Medulla oblongata (tissue), 1 donor: ENCODE measurements at regions not wholly inside any gene's neighbourhood (a gene's known extent, or its start where the extent isn't known, plus 50 kb on each side); places are given as distances from the start of the nearest gene placed in this dataset.
"Not testable (repeated sequence)": the region's sequence is repeated elsewhere in the genome, so short reads cannot be mapped to it uniquely, and the experiment has no call there.

Experiments
- DNase-seq: peaks from one replicate; pipeline ENCODE4 v3.0.0-alpha.2; 2015; ENCODE audit errors: extremely low spot score

DNA sequence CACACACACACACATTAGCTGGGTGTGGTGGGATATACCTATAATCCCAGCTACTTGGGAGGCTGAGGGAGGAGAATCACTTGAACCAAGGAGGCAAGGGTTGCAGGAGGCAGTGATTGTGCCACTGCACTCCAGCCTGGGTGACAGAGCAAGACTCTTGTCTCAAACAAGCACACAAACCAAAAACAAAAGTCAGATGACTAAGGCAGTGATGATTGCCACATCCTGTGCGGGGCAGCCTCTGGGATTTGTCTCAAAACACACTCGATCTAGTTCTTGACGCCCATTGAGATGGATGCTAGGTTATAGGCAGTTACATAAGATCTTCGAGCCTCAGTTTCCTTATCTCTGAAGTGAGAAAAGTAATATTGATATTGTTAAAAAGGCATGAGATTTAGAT lies 57.8 kb upstream of the NBPF8 start:
- DNase-seq: peak; percentile 9

DNA sequence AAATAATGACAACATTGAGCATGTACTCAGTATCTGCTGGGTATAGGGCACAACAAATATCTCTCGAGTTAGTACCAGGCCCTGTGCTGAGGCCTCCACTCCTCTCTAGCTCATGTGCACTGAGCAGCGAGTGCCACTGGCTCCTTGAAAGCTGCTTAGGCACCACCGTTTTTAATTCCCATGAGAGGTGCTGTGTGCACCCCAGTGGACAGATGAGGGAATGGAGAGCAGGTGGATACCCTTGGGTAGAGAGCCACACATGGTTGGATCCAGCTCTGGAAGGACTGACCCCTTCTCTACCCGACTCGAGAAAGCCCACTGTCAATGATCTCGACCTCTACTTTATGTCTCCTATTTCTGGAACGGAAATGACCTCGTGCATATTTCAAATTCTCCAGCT lies 58.7 kb upstream of the NBPF8 start:
- peak; percentile 6 for DNase-seq

DNA sequence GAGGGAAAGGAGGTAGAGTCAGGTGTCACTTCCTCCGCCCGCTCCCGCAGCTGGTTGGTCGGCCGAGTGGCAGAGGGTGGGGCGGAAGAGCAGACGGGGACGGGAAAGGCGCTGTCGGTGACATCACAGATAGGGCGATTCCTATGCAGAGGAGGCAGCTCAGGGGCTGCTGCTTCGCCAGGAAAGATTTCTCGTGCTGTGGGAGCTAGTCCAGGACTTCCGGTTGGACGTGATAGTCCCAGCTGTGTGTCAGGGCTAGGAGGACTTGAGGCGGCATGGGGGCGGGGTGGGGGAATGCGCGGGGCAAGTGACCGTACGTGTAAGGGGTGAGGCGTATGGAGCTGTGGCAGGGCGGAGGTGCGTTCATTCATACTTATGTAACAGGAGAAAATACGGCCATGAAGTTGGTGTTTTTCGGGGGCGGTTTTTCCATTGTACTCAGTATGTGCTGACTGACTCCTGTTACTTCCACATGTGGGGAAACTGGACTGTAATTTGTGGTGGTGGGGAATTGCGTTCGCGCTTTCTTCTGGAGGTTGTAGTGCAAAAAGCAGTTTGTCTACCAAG lies 60.1 kb upstream of the NBPF8 start:
- peak; percentile 78 for DNase-seq

DNA sequence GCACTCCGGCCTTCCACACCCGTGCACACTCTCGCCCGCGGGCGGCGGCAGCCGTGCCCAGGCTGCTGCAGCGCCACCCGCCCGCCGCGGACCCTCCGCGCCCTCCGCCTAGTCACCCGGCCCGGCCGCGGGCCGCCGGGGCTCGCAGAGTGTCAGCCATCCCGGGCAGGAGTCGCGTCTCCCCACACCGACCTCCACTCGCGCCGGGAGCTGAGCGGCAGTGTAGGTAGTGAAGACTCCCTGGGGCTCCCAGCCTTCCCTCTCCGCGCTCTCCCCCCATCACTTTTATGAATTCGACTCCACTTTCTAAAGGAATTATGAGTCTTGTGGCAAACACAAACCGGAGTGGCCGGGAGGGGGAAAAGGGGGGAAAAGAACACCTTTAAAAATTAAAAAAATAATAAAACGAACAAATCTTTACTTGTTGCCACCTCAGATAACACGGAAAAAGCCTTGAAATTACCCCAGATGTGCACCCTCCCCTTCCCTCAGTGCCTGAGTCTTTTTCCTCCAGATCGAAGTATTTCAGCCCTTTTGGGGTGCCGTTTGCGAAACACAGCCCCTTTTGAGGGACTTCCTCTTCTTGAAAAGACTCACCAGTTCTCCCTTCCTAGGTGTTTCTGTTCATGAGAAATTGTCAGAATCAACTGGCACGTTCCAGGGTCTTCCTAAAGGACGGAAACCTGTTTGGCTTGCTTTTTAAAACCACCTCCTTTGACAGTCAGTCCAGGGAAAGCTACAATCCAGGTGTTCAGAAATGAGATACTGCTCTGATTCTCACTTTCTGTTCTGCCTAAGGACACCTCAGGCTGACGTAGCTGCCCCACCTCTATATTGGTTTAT lies 72.4 kb upstream of the NBPF8 start:
- DNase-seq: peak; percentile 2

DNA sequence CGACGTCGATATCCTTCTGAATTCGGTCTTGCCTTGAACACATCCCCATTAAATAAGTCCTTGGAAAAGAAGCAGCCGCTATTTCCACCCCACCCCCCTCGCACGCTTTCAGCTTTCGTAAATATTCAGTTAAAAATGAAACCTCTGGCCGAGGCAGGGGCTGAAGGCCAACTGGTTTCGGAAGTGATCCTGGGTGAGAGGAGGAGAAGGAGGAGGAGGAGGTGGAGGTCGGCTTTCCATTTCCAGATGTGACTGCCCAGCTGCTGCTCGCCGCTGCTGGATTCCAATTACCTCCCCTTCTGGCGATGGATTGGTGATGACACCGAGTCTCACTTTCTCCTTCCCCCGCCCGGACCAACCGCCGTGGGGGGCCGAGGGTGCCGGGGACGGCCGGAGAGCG lies 73.1 kb upstream of the NBPF8 start:
- peak; percentile 13 for DNase-seq

DNA sequence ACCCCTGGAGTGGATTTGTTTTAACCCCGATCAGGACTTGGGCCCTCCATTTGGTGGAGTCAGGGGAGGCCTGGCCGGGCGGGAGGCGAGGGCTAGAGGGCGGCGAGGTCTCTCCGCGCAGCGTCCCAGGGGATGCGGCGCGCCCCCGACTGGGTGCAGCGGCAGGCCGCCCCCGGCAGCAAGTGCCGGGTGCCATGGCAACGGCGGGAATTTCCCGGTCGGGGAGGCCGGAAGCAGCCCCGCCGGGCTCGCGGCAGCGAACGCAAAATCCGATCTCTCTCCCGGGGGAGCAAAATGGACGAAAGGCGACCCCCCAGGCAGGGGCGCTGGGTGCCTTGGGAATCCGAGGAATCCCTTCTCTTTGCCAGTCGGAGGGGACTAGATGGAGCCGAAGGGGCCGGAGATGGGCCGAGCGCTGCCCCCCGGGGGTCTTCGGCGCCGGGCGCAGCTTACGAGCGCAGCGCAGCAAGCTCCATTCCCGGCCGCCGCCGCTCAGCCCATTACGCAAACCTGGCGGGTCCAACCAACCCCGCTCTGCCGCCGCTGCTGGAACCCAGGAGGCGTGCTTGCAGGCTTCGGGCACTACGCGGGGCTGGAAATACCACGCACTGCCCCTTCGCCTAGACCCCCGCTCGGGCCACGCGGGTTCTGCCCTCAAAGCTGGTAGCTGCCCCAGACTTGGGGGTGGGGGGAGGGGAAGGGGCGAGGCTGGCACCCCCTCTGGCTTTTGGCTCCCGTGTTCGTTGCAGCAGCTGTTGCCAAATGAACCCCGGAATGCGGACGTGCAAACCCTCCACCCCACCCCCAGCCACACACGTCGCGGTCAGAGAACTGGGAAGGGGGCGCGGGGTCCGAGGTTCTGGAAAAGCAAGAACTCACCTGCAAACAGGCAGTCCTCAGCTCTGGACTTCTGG lies 73.7 kb upstream of the NBPF8 start:
- not testable (repeated sequence) for DNase-seq

DNA sequence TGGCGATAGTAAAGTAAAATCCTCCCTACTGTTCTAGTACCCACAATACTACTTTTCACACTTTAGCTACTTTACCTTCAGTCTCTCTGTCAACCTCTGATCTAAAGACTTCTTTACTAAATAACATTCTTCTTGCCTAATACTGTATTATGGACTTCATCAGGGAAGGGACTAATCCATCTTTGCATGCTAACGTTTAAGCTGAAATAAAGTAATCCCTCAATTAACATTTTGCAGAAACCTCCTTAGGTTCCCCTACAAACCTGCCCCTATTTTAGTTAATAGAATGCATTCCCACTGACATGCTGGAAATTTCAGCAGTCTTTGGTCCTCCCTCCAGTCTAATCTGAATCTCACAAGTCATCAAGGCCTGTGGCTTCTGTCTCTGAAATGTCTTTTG lies 99.1 kb upstream of the NBPF8 start:
- DNase-seq: not testable (repeated sequence)

DNA sequence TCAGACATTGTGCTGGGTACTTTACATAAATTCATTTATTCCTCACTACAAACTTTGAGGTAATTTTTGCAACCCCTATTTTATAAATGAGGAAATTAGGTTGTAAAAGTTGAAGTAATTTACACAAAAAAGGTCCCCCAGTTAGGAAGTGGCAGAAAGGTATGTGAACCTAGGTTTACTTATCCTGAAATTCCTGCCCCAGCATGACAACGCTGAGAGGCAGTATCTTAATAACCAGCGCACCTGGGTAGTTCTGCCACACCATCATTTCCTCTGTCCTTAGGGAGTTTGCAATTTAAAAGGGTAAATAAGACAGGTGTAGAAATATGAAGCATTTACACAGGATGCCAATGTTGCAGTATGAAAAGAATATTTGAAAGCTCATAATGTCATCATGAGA lies 102.9 kb upstream of the NBPF8 start:
- DNase-seq: not testable (repeated sequence)

DNA sequence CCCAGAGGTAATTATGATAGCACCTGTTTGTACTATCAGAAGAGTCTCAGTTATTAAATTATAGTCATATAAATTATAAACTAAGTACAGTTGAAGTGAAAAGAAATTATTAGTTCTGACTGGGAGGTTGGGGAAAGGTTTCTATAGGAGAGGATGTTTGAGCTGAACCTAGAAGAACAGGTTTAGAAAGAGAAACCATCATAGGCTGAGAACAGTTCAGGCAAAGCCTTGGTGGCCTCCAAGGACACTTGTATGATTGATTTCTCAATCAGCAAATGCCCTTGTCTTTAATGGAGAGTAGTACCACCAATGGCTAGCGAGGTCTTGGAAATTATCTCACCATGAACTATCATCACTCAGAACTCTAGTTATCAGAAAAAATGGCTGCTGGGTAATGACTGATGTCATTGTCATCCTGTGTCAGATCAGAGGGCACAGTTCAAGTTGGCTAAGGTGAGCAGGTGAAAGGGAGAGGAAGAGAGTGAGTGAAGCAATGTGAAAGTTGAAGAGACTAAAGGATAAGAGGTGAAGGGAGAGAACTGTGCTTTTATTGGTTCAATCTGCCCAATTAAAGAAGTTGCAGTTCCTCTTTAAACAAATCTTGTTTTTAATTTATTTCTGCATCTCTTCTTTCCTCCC lies 105.8 kb upstream of the NBPF8 start:
- DNase-seq: not testable (repeated sequence)

DNA sequence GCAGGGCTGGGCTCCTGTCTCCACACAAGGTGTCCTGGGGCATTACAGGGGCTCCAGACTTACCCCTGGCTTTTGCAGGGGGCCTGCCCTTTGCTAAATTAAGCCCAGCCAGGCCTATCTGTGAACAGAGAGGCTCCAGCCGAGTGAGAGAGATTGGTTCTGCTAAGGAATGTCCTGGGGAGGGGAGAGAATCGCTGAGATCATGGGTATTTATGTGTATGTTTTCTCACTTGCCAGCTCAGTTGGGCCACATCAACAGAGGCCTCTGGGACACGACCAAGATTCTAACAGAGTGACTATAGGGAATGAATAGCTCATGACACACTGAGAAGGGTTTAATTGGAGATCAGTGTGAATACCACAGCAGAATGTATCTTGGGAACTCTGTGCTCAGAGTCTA lies 109.8 kb upstream of the NBPF8 start:
- DNase-seq: not testable (repeated sequence)

DNA sequence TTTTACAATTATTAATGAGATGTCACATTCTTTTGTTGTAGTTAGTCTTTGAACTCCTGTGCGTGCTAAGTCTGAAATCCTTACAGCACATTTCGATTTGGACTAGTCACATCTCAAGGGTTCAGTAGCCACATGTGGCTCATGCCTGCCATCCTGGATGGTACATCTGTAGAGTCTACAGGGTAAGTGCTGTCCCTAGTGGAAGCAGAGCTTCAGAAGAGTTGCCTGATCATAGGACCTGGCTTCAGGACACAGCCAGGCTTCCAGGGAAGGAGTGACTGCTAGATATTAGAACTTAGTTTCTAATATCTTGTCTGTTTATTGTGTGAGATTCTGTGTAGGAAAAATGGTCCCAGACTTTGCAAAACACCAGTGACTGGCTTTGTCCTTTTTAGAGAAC lies 110.5 kb upstream of the NBPF8 start:
- not testable (repeated sequence) for DNase-seq

DNA sequence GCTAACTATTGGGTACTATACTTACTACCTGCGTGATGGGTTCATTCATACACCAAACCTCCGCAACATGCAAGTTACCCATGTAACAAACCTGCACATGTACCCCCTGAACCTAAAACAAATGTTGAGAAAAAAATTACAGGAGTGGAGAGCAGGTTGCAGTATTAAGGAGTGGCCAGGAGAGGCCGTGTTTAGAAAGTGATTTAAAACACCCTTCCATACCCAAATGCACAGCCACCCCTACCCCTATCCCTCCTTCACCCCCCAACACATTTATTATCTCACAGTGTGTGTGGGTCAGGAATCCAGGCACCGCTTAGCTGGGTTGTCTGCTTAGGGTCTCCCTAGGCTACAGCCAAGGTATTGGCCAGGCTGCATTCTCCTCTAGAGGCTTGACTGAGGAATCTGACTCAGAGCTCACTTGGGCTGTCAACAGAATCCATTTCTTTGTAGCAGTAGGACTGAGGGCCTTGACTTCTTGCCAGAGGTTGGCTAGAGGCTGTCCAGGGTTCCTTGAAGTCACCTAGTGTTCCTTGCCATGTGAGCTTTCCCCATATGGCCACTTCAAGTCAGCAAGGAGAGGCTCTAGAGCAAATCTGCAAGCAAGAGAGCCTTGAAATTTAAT lies 115.3 kb upstream of the NBPF8 start:
- not testable (repeated sequence) for DNase-seq

DNA sequence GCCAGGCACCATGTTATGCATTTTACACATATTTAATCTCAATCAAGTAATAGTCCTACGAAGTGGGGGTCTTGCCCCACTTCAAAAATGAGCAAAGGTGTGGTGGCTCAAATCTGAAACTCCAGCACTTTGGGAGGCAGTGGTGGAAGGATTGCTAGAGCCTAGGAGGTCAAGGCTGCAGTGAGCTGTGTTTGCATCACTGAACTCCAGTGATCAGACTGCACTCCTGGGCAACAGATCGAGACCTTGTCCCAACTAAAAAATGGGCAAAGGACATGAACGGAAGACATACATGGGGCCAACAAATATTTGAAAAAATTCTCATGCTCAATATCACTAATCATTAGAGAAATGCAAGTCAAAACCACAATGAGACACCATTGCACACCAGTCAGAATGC lies 116.3 kb upstream of the NBPF8 start:
- not testable (repeated sequence) for DNase-seq

DNA sequence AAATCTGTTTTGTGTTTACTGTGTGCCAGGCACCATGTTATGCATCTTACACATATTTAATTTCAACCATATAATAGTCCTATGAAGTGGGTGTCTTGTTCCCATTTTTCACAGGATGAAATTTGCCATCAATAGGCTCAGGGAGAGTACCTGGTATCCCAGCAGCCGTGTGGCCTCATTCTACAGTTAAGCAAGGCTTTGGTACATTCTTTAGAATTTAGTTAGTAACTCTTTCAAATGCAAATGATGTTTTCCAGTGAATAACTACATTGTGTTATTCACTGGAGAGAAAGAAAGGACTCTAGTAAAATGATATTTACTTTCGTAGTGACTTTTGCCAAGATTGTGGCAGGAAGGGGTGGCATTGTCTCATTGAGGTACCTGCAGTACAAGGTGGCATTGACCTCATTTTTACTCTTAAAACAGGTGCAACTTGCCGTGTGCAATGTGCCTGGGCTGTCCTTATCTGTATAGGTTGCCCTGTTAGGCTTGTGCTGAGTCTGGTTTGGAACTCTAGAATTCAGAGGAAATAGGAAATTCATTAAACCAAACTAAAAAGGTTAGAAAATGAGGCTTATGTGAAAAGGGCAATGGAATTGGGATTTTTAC lies 117.4 kb upstream of the NBPF8 start:
- not testable (repeated sequence) for DNase-seq

DNA sequence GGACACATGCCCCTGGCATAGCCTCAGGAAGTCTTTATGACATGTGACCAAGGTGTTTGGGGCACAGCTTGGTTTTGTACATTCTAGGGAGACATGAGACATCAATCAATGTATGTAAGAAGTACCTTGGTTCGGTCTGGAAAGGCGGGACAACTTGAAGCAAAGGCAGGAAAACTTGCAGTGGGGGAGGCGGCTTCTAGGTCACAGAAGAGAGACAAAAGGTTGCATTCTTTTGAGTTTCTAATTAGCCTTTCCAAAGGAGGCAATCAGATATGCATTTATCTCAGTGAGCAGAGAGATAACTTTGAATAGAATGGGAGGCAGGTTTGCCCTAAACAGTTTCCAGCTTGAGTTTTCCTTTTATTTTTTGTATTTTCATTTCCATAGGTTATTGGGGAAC lies 113.8 kb upstream of the SEC22B start:
- DNase-seq: not testable (repeated sequence)

DNA sequence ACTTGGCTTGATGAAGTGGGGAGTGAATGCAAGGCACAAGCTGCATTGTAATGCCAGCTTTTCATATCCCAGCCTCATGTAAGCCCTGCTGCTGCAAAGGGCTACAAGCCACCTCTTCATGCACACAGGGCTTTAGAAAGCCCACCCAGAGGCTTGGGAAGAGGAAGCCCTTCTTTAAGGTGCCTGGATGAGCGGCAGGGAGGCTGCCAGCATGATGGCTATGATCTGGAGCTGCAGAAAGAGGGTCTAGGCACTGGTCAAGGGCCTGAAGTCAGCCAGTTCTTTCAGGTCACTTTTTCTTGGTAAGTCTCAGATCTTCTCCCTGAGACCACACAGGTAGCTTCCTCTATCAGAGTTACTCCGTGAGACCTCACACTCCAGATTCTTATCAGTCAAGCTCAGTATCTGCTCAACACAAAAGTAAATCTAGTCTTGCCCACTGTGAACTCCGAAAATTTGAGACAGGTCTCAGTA lies 113.3 kb upstream of the SEC22B start:
- DNase-seq: not testable (repeated sequence)

DNA sequence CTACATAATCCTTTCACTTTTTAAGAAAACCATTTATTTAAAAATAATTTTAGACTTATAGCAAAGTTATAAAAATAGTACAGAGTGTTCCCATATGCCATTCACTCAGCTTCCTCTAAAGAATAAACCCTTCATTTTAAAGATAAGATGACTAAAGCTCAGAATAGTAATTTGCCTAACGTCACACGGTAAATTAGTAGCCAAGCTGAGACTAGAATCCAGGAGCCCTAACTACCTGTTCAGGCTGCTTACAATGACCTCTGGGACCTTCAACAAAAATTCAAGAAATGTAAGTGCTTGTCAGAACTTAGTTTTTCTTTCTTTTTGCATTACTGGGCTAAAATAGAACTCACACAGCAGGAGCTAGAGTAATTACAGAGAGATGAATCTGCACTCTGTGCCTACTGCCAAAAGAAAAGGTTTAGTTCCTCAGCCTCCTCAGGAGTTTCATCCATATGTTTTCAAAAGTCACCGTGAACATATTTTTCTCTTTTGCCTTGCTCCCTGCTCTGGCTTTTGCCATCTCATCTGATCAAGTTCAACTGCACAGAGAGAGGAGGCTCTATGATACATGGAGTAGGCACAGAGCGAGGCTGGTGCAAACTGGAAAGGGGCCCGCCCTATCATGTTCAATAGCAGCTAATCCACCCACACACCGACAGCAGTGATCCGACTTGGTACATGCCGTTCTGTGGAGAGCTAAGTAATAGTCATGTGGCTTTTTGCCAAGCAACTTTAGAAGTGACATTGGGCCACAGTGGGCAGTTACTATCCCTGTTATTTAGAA lies 112.7 kb upstream of the SEC22B start:
- DNase-seq: not testable (repeated sequence)

DNA sequence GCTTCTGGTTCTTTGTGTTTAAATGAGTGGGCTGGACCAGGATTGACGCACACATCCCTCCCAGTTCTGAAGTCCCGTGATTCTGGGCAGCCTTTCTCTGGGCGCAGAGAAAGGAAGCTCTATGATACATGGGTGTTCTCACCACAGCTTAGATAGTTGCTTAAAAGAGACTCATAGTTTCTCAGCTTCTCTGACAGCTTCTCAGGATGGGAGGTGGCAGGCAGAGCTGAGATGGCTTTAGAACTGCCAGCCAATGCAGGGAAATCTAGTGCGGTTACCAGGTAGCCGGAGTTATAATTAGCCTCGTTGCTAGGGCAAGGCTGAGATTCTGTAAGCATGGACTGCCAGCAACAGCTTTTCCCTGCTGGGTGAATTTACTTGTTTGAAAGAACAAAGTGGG lies 111.8 kb upstream of the SEC22B start:
- DNase-seq: not testable (repeated sequence)

DNA sequence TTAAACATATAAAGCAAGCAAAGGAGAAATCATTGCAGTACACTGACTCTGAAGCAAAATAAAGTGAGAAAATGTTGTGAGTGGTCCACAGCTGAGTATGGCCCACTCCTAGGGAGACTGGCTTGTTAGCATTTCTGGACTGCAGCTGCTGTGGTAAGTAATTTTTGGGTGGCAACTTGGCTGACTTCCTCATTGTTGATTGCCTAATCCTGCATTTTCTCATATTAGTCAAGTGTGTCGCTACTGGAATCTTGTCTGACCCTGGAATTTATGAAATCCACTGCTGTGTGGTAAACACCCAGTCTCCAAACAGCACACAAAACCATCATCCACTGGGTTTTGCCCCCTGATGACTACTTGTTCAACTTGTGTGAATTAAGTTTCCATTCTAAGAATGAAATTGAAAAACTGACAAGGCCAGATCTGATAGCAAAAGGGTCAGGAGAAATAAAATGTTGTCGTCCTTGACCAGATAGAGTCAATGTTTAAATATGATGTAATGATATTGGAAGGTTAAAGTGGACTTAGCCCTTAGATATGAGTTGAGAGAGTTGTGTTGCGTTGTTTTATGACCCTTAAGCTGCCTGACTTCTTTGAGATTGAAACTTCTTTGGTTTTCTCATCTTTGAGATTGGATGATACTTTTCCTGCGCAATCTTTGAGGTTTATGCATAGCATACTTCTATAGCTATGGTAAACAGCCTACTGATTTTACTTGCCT lies 106.6 kb upstream of the SEC22B start:
- not testable (repeated sequence) for DNase-seq
